Left ventricle myocardium inferior (tissue), 1 donor: ENCODE measurements at regions not wholly inside any gene's neighbourhood (a gene's known extent, or its start where the extent isn't known, plus 50 kb on each side); places are given as distances from the start of the nearest gene placed in this dataset.

Experiments
- DNase-seq: peaks from one replicate; pipeline ENCODE4 v3.0.0-alpha.2; 2020
- H3K27ac ChIP-seq: fragments of 200-600 bp; replicated peaks from 2 replicates; pipeline ENCODE4 v1.8.0; 2021
- H3K27me3 ChIP-seq: fragments of 200-600 bp; 2 replicates; pipeline ENCODE4 v1.8.0; 2021; ENCODE audit warnings: low read depth
- H3K36me3 ChIP-seq: fragments of 200-600 bp; 2 replicates; pipeline ENCODE4 v1.8.0; 2021
- H3K4me1 ChIP-seq: fragments of 200-600 bp; 2 replicates; pipeline ENCODE4 v1.8.0; 2021
- H3K4me3 ChIP-seq: fragments of 200-600 bp; 2 replicates; pipeline ENCODE4 v1.8.0; 2021; ENCODE audit warnings: mild to moderate bottlenecking, moderate library complexity
- H3K9me3 ChIP-seq: fragments of 200-600 bp; replicated peaks from 2 replicates; pipeline ENCODE4 v1.8.0; 2021
- CTCF ChIP-seq: fragments of 200-600 bp; IDR thresholded peaks from 2 replicates; pipeline ENCODE4 v1.8.0; 2021; ENCODE audit warnings: antibody characterized with exemption, mild to moderate bottlenecking, borderline replicate concordance
- intact Hi-C: fragments of 100-400 bp; cut with micrococcal nuclease; formaldehyde crosslinking; loops from one replicate; pipeline ENCODE4 v1.11.0; 2022
- donor health status: DM: no; HTN: yes; CAD: no; lungs with severe emphysema.

- no peak for DNase-seq
- Histone ChIP-seq H3K36me3 (no peaks in the 10 kb centered on the region), H3K9me3 (no peaks in the 10 kb centered on the region), H3K27ac (no peak overlapping the region), H3K4me3 (no peak overlapping the region), H3K27me3 (peaks cover 13% of the 10 kb centered on the region), H3K4me1 (no peaks in the 10 kb centered on the region)
- intact Hi-C loops: no loop called here
- TF ChIP-seq CTCF: no peak
Observed at GRCh38 chr14:66240105-66240504, 246.1 kb upstream of the CCDC196 start.

- intact Hi-C loops: no loop called here
- no peak for DNase-seq
- no peak for TF ChIP-seq CTCF
- H3K27ac ChIP-seq: no peak overlapping the region
- no peaks in the 10 kb centered on the region for H3K27me3 ChIP-seq
- no peak overlapping the region for H3K4me3 ChIP-seq
- no peaks in the 10 kb centered on the region for H3K9me3 ChIP-seq
- no peaks in the 10 kb centered on the region for H3K36me3 ChIP-seq
- no peaks in the 10 kb centered on the region for H3K4me1 ChIP-seq
Observed at GRCh38 chr14:66242001-66242400, 244.2 kb upstream of the CCDC196 start.

- no peak for DNase-seq
- Histone ChIP-seq H3K27me3 (no peaks in the 10 kb centered on the region), H3K4me3 (no peak overlapping the region), H3K9me3 (no peaks in the 10 kb centered on the region), H3K36me3 (no peaks in the 10 kb centered on the region), H3K4me1 (no peaks in the 10 kb centered on the region), H3K27ac (no peak overlapping the region)
- intact Hi-C loops: no loop called here
- no peak for TF ChIP-seq CTCF
Observed at GRCh38 chr14:66244834-66245233, 241.3 kb upstream of the CCDC196 start.

- intact Hi-C loops: no loop called here
- DNase-seq: no peak
Observed at GRCh38 chr14:66247662-66248193, 238.4 kb upstream of the CCDC196 start.

GRCh38 chr14:66248256-66248655, 237.9 kb upstream of the CCDC196 start:
- Histone ChIP-seq H3K27ac (no peak overlapping the region), H3K27me3 (no peaks in the 10 kb centered on the region), H3K4me3 (no peak overlapping the region), H3K4me1 (no peaks in the 10 kb centered on the region), H3K36me3 (no peaks in the 10 kb centered on the region), H3K9me3 (no peaks in the 10 kb centered on the region)
- DNase-seq: no peak
- intact Hi-C loops: no loop called here
- no peak for TF ChIP-seq CTCF

More at GRCh38 chr14:66247662-66248193, 238.4 kb upstream of the CCDC196 start:
- no peaks in the 10 kb centered on the region for H3K4me1 ChIP-seq
- no peak overlapping the region for H3K4me3 ChIP-seq
- no peaks in the 10 kb centered on the region for H3K9me3 ChIP-seq
- H3K36me3 ChIP-seq: no peaks in the 10 kb centered on the region
- TF ChIP-seq CTCF: no peak
- H3K27ac ChIP-seq: no peak overlapping the region
- H3K27me3 ChIP-seq: no peaks in the 10 kb centered on the region
